Karpas-422 (cell line): ENCODE measurements at regions not wholly inside any gene's neighbourhood (a gene's known extent, or its start where the extent isn't known, plus 50 kb on each side); places are given as distances from the start of the nearest gene placed in this dataset.
"Not testable (repeated sequence)": the region's sequence is repeated elsewhere in the genome, so short reads cannot be mapped to it uniquely, and the experiment has no call there.

Source experiments
- DNase-seq: peaks from one replicate; pipeline ENCODE4 v3.0.0-alpha.2; 2015
- H2AFZ ChIP-seq: fragments of 200-600 bp; sonication (generic); 2 replicates; pipeline ENCODE4 v1.6.1; 2014; ENCODE audit warnings: antibody characterized with exemption, low read length, mixed read lengths
- H3K27ac ChIP-seq: fragments of 200-600 bp; sonication (generic); 2 replicates; pipeline ENCODE4 v1.5.1; 2014; ENCODE audit warnings: mild to moderate bottlenecking, low read length, moderate library complexity
- H3K27me3 ChIP-seq: fragments of 200-600 bp; sonication (generic); 2 replicates; pipeline ENCODE4 v1.6.1; 2014; ENCODE audit warnings: low read length, mixed read lengths
- H3K36me3 ChIP-seq: fragments of 200-600 bp; sonication (generic); 2 replicates; pipeline ENCODE4 v1.6.1; 2014; ENCODE audit warnings: low read length, mixed read lengths; ENCODE audit not compliant: insufficient read depth
- H3K4me1 ChIP-seq: fragments of 200-600 bp; sonication (generic); 2 replicates; pipeline ENCODE4 v1.6.1; 2014; ENCODE audit warnings: mild to moderate bottlenecking, low read length, mixed read lengths
- H3K4me2 ChIP-seq: fragments of 200-600 bp; sonication (generic); 2 replicates; pipeline ENCODE4 v1.6.1; 2014; ENCODE audit warnings: low read length, low read depth, mild to moderate bottlenecking; ENCODE audit not compliant: poor library complexity, severe bottlenecking
- H3K4me3 ChIP-seq: fragments of 200-600 bp; sonication (generic); 2 replicates; pipeline ENCODE4 v1.5.1; 2014; ENCODE audit warnings: mild to moderate bottlenecking, antibody characterized with exemption, low read length, mixed read lengths
- H3K79me2 ChIP-seq: fragments of 200-600 bp; sonication (generic); 2 replicates; pipeline ENCODE4 v1.6.1; 2014; ENCODE audit warnings: mild to moderate bottlenecking, low read length, mixed read lengths
- H3K9ac ChIP-seq: fragments of 200-600 bp; sonication (generic); 2 replicates; pipeline ENCODE4 v1.6.0; 2014; ENCODE audit warnings: low read length
- H3K9me2 ChIP-seq: fragments of 200-600 bp; sonication (generic), shearing (Covaris generic); replicated peaks from 2 replicates; pipeline ENCODE4 v1.6.0; 2014; ENCODE audit warnings: mild to moderate bottlenecking, low read length, moderate library complexity; ENCODE audit not compliant: insufficient read depth
- H3K9me3 ChIP-seq: fragments of 300-700, 200-600 bp; sonication (generic); 2 replicates; pipeline ENCODE4 v1.6.1; 2014; ENCODE audit warnings: low read length, mixed read lengths
- H4K20me1 ChIP-seq: fragments of 200-600 bp; sonication (generic); 2 replicates; pipeline ENCODE4 v1.6.1; 2014; ENCODE audit warnings: mild to moderate bottlenecking, antibody characterized with exemption, low read length, low read depth; ENCODE audit not compliant: insufficient read depth

GRCh38 chr17:22213169-22213568 is 520.8 kb downstream of the KCNJ18 start:
- H3K4me2 ChIP-seq, H2AFZ ChIP-seq, H3K79me2 ChIP-seq, H3K9me2 ChIP-seq, H4K20me1 ChIP-seq, H3K4me1 ChIP-seq, H3K36me3 ChIP-seq, H3K9ac ChIP-seq, H3K27me3 ChIP-seq, DNase-seq, H3K9me3 ChIP-seq, H3K4me3 ChIP-seq, H3K27ac ChIP-seq: not testable (repeated sequence)

- no peak overlapping the region for H3K9ac ChIP-seq
- no peaks in the 10 kb centered on the region for H4K20me1 ChIP-seq
- H3K9me2 ChIP-seq, result no peaks in the 10 kb centered on the region
- no peak overlapping the region for H3K4me3 ChIP-seq
- no peak overlapping the region for H2AFZ ChIP-seq
- H3K4me1 ChIP-seq, result no peaks in the 10 kb centered on the region
- H3K27me3 ChIP-seq, result no peaks in the 10 kb centered on the region
- no peaks in the 10 kb centered on the region for H3K9me3 ChIP-seq
- no peaks in the 10 kb centered on the region for H3K79me2 ChIP-seq
- DNase-seq, result no peak
- H3K27ac ChIP-seq, result no peak overlapping the region
- H3K4me2 ChIP-seq, result no peak overlapping the region
- H3K36me3 ChIP-seq, result no peaks in the 10 kb centered on the region
Measured at GRCh38 chr17:22217135-22217534, 524.8 kb downstream of the KCNJ18 start.

GRCh38 chr17:22221344-22221743 is 529.0 kb downstream of the KCNJ18 start:
- Histone ChIP-seq H3K4me2 (no peak overlapping the region), H3K9ac (no peak overlapping the region), H3K27ac (no peak overlapping the region), H3K9me2 (no peaks in the 10 kb centered on the region), H2AFZ (no peak overlapping the region), H3K36me3 (no peaks in the 10 kb centered on the region), H4K20me1 (no peaks in the 10 kb centered on the region), H3K4me1 (no peaks in the 10 kb centered on the region), H3K9me3 (no peaks in the 10 kb centered on the region), H3K4me3 (no peak overlapping the region), H3K27me3 (no peaks in the 10 kb centered on the region), H3K79me2 (no peaks in the 10 kb centered on the region)
- DNase-seq, result no peak

GRCh38 chr17:22226477-22226876 is 534.2 kb downstream of the KCNJ18 start:
- H3K27me3 ChIP-seq, H3K27ac ChIP-seq, H2AFZ ChIP-seq, H3K9me2 ChIP-seq, H3K4me2 ChIP-seq, H3K9me3 ChIP-seq, H3K79me2 ChIP-seq, H3K9ac ChIP-seq, H3K4me3 ChIP-seq, H4K20me1 ChIP-seq, H3K36me3 ChIP-seq: not testable (repeated sequence)
- peaks cover 20% of the 10 kb centered on the region for H3K4me1 ChIP-seq
- peak; percentile 20 for DNase-seq

DNA sequence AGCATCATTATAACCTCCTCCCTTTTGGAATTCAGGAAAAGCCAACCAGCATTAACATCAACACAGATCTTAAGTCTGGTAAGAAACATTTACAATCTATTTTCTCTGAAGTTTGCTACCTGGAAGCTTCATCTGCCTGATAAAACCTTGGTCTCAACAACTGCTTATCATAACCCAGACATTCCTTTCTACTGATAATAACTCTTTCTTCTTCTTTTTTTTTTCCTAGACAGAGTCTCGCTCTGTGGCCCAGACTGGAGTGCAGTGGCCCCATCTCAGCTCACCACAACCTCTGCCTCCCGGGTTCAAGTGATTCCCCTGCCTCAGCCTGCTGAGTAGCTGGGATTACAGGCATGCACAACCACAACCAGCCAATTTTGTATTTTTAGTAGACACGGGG is 534.6 kb downstream of the KCNJ18 start:
- peak overlapping the region; percentile 56 for H3K4me2 ChIP-seq
- H4K20me1 ChIP-seq, result not testable (repeated sequence)

DNA sequence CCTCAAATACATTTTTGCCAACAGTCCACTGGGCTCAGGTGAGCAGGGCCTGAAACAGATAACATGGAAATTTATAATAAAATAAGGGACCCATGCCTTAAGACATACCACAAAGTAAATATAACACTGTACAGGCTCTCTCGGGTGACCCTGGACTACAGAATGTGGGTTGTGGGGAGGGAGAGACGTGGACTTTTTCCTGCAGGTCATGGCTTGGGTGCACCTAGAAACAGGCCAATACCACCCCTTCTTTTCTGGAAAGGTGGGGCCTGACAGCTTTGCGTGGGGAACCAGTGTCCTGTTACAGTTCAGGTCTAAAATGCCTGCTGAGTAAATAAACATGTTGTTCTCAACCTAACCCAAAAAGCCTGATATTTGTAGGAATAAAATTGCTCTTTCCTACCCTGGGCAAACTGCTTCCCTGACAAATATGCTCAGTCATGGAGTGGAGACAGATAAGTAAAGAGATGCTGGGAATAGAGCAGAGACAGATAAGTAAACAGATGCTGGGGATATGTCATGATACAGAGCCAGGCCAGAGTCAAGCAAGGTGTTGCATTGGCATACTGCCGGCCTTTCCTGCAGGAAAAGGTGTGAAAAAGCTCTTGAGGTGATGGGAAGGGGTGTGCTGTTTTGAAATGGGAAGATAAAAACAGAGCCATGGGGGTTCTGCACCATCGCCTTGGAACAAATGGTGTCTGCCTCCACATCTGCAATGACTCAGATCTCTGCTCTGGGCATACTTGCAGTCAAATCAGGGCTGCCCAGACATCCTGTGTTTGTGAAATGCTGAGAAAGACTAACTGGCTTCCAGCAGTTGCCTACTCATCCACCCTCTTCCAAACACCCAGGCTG is 535.6 kb downstream of the KCNJ18 start:
- H3K9ac ChIP-seq, result peak overlapping the region; percentile 28; the same call in 1 of the 2 replicates
- not testable (repeated sequence) for H3K9me3 ChIP-seq, H4K20me1 ChIP-seq, H3K79me2 ChIP-seq, H3K36me3 ChIP-seq, H3K27me3 ChIP-seq, H3K9me2 ChIP-seq
- peak overlapping the region; percentile 44; the same call in 1 of the 2 replicates for H2AFZ ChIP-seq
- peaks cover 20% of the 10 kb centered on the region for H3K4me1 ChIP-seq
- peak overlapping the region; percentile 20; the same call in 1 of the 2 replicates for H3K4me3 ChIP-seq
- peak overlapping the region; percentile 56 for H3K4me2 ChIP-seq
- peak; percentile 73 for DNase-seq
- peak overlapping the region; percentile 68 for H3K27ac ChIP-seq

More for the DNA sequence above, 534.6 kb downstream of the KCNJ18 start:
- not testable (repeated sequence) for H3K79me2 ChIP-seq, H3K4me3 ChIP-seq, H3K9me2 ChIP-seq, H3K9me3 ChIP-seq, H2AFZ ChIP-seq, H3K27me3 ChIP-seq, H3K27ac ChIP-seq, H3K9ac ChIP-seq, H3K36me3 ChIP-seq
- peaks cover 20% of the 10 kb centered on the region for H3K4me1 ChIP-seq
- DNase-seq, result peak; percentile 14

- not testable (repeated sequence) for H3K36me3 ChIP-seq, H3K9me2 ChIP-seq, H3K9ac ChIP-seq, H3K27me3 ChIP-seq, H3K4me2 ChIP-seq, H3K27ac ChIP-seq, H3K4me3 ChIP-seq, H4K20me1 ChIP-seq, H3K79me2 ChIP-seq
- Histone ChIP-seq H3K9me3 (peaks cover 17% of the 10 kb centered on the region), H3K4me1 (peaks cover 20% of the 10 kb centered on the region), H2AFZ (peak overlapping the region; percentile 28; the same call in 1 of the 2 replicates)
- peak; percentile 2 for DNase-seq
Measured at GRCh38 chr17:22229821-22230220, 537.5 kb downstream of the KCNJ18 start.

GRCh38 chr17:22233382-22233781 is 541.1 kb downstream of the KCNJ18 start:
- Histone ChIP-seq H3K4me1 (peaks cover 5% of the 10 kb centered on the region), H3K79me2 (no peaks in the 10 kb centered on the region), H4K20me1 (no peaks in the 10 kb centered on the region), H3K9me2 (no peaks in the 10 kb centered on the region), H3K27ac (no peak overlapping the region), H3K36me3 (peaks cover 5% of the 10 kb centered on the region), H3K4me2 (no peak overlapping the region), H3K4me3 (no peak overlapping the region), H3K27me3 (no peaks in the 10 kb centered on the region), H2AFZ (no peak overlapping the region), H3K9ac (no peak overlapping the region), H3K9me3 (peaks cover 29% of the 10 kb centered on the region)
- peak; percentile 39 for DNase-seq
